ENCODE measurements at regions not wholly inside any gene's neighbourhood (a gene's known extent, or its start where the extent isn't known, plus 50 kb on each side); places are given as distances from the start of the nearest gene placed in this dataset.

DNA sequence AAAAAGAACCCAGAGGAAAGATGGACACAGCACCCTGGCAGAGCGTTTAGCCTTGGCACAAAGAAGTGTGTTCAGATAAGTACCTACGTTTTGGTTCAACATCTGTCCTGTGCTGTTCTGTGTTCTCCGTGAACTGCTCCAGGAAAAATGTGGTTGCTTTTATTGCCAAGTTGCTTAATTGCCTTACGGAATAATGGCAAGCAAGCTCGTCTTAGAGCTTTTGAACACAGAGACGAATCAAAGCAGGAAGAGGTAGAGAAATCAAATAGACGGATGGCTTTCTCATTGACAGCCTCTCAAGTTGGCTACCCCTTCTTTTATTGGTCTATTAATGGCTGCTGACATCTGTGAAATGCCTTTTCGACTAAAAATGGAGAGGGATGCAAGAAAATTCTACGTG is 911.1 kb upstream of the EEF2KMT start:
- no peak for TF ChIP-seq ZBTB7A (IDR thresholded peaks at IDR 0.05; ENCODE audit: low read depth)
- TF ChIP-seq CREB1 (IDR thresholded peaks at IDR 0.05; ENCODE audit: low read depth): no peak
- TF ChIP-seq, protein P1, sequence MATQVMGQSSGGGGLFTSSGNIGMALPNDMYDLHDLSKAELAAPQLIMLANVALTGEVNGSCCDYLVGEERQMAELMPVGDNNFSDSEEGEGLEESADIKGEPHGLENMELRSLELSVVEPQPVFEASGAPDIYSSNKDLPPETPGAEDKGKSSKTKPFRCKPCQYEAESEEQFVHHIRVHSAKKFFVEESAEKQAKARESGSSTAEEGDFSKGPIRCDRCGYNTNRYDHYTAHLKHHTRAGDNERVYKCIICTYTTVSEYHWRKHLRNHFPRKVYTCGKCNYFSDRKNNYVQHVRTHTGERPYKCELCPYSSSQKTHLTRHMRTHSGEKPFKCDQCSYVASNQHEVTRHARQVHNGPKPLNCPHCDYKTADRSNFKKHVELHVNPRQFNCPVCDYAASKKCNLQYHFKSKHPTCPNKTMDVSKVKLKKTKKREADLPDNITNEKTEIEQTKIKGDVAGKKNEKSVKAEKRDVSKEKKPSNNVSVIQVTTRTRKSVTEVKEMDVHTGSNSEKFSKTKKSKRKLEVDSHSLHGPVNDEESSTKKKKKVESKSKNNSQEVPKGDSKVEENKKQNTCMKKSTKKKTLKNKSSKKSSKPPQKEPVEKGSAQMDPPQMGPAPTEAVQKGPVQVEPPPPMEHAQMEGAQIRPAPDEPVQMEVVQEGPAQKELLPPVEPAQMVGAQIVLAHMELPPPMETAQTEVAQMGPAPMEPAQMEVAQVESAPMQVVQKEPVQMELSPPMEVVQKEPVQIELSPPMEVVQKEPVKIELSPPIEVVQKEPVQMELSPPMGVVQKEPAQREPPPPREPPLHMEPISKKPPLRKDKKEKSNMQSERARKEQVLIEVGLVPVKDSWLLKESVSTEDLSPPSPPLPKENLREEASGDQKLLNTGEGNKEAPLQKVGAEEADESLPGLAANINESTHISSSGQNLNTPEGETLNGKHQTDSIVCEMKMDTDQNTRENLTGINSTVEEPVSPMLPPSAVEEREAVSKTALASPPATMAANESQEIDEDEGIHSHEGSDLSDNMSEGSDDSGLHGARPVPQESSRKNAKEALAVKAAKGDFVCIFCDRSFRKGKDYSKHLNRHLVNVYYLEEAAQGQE (IDR thresholded peaks at IDR 0.05; ENCODE audit: low read depth): no peak
- no peak for TF ChIP-seq EP300 (IDR thresholded peaks at IDR 0.05; ENCODE audit: borderline replicate concordance)
- TF ChIP-seq RAD21 (IDR thresholded peaks at IDR 0.05; ENCODE audit: low read depth): no peak
- no peak for TF ChIP-seq FOXM1 (IDR thresholded peaks at IDR 0.05; ENCODE audit: borderline replicate concordance, low read depth)
- no peak for TF ChIP-seq TAF1 (IDR thresholded peaks at IDR 0.05; ENCODE audit: low read depth)
- no peak for TF ChIP-seq TEAD4 (IDR thresholded peaks at IDR 0.05)
- TF ChIP-seq YY1 (IDR thresholded peaks at IDR 0.05; ENCODE audit: low read depth): no peak
- no peak for TF ChIP-seq NFIC (IDR thresholded peaks at IDR 0.05)
- TF ChIP-seq, protein P2, sequence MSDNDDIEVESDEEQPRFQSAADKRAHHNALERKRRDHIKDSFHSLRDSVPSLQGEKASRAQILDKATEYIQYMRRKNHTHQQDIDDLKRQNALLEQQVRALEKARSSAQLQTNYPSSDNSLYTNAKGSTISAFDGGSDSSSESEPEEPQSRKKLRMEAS (IDR thresholded peaks at IDR 0.05): no peak

All from Ishikawa (cell line).